Uterus (tissue), 2 donors: ENCODE measurements at regions not wholly inside any gene's neighbourhood (a gene's known extent, or its start where the extent isn't known, plus 50 kb on each side); places are given as distances from the start of the nearest gene placed in this dataset.

Source experiments
- CTCF ChIP-seq, 4 experiments: fragments of 200-600 bp in 2 of 4; fragments of 450-650 bp in 2 of 4; sonication (generic) in 2 of 4; IDR thresholded peaks; one replicate each; pipeline ENCODE4 v1.5.1; 2016 to 2019; ENCODE audit warnings: antibody characterized with exemption in 4 of 4, mild to moderate bottlenecking in 2 of 4, moderate library complexity in 1 of 4
- POLR2A ChIP-seq, 2 donors: fragments of 450-650 bp; IDR thresholded peaks; one replicate each; pipeline ENCODE4 v1.6.1; 2016; ENCODE audit warnings: antibody characterized with exemption in 2 of 2, mild to moderate bottlenecking in 1 of 2, moderate library complexity in 1 of 2

DNA sequence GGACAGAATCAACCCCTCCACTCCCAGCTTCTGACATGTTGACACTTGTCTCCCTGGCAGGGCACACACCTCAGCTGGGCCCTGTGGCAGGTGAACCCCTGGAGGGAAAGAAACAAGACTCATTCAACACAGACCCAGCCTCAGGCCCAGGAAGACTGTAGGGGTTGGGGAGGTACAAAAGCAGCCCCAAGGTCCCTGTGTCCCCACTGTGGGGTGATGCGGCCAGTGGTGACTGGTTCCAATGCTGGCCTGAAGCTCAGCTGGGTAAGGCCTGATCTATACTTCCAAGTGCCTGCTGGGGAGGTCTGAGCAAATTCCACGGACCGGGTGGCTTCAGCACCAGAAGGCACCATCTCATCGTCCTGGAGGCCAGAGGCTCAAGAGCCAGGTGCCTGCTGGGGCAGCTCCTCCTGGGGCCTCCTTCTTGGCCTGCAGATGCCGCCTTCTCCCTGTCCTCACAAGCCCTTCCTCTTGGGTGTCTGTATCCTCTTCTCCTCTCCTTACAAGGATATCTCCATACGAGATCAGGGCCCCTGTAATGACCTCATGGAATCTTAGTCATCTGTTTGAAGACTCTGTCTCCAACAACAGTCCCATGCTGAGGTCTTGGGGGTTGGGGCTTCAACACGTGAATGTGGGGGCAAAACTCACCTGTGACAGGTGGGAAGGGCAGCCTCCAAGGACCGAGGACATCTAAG is 1492.1 kb downstream of the BRD1 start:
- TF ChIP-seq CTCF (IDR thresholded peaks at IDR 0.05) = no peak
- no peak for TF ChIP-seq POLR2A (IDR thresholded peaks at IDR 0.05)
